ENCODE measurements at regions not wholly inside any gene's neighbourhood (a gene's known extent, or its start where the extent isn't known, plus 50 kb on each side); places are given as distances from the start of the nearest gene placed in this dataset.

DNA sequence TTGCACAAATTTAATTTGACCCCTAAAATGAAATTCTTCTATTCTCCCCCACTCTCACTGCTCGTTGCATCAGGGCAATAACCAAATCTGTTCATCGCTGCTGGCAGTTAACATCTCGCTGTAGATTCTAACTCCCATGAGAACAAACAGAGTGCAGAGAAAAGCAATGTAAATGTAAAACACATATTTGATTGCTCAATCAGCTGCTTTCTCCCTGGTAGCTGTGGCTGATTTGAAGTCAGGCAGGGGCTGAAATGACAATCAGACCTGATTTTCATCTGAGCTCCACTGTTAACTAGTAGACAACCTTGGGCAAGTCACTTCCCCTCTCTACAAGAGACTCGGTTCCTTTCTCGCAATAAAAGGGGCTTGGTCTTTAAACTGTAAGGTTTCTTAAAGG lies 119.8 kb upstream of the CPNE4 start:
- H3K27ac Mint-ChIP-seq = no peak overlapping the region
- ATAC-seq (replicated peaks in 1 of 2) = no peak
- H3K4me1 Mint-ChIP-seq (ENCODE audit: low read depth) = no peaks in the 10 kb centered on the region
- no peaks in the 10 kb centered on the region for H3K36me3 Mint-ChIP-seq (ENCODE audit: insufficient read depth in 2 of 2)
- DNase-seq = no peak
- H3K4me3 Mint-ChIP-seq = no peak overlapping the region
- peaks cover 6% of the 10 kb centered on the region for H3K27me3 Mint-ChIP-seq (ENCODE audit: low read depth)
- H3K9me3 Mint-ChIP-seq = no peaks in the 10 kb centered on the region

DNA sequence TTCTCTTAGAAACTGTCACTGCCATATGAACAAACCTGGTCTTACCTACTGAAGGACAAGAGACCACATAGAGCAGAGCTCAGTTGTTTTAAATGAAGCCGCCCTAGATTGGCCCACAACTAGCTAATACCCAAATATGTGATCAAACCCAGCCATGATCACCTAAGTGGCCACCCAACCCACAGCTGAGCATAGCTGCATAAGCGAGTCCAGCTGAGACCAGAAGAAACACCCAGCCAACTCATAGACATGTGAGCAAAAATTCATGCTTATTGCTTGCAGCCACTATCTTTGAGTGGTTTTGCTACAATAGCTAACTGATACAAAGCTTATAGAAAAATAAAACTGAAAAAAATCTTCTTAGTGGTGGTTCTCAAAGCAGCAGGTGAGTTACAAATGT lies 124.3 kb upstream of the CPNE4 start:
- H3K27ac Mint-ChIP-seq = no peak overlapping the region
- ATAC-seq (replicated peaks in 1 of 2) (no peak), DNase-seq (no peak)
- no peaks in the 10 kb centered on the region for H3K4me1 Mint-ChIP-seq (ENCODE audit: low read depth)
- no peak overlapping the region for H3K4me3 Mint-ChIP-seq
- no peaks in the 10 kb centered on the region for H3K9me3 Mint-ChIP-seq
- H3K36me3 Mint-ChIP-seq (ENCODE audit: insufficient read depth in 2 of 2) = no peaks in the 10 kb centered on the region
- peaks cover 6% of the 10 kb centered on the region for H3K27me3 Mint-ChIP-seq (ENCODE audit: low read depth)

DNA sequence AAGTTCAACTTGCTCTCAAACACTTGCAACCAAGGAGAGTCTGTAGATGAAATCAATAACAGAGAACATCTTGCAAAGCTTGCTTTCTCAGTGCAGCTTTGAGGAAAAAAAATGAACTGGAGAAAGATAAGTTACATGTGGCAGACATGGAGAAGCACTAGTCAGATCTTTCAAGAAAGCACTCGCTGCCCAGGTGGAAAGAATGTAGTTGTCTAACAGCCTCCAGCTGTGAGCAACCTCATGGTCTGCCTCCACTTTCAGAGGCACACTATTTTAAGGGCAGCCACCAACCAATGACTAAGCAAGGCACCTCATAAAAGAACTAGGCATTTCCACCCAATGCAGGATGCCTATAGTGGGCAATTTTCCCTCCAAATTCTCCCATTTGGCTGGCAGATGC lies 125.4 kb upstream of the CPNE4 start:
- H3K4me1 Mint-ChIP-seq (ENCODE audit: low read depth) = no peaks in the 10 kb centered on the region
- ATAC-seq (replicated peaks in 1 of 2) (no peak), DNase-seq (no peak)
- peaks cover 6% of the 10 kb centered on the region for H3K27me3 Mint-ChIP-seq (ENCODE audit: low read depth)
- no peaks in the 10 kb centered on the region for H3K9me3 Mint-ChIP-seq
- no peaks in the 10 kb centered on the region for H3K36me3 Mint-ChIP-seq (ENCODE audit: insufficient read depth in 2 of 2)
- no peak overlapping the region for H3K4me3 Mint-ChIP-seq
- H3K27ac Mint-ChIP-seq = no peak overlapping the region

DNA sequence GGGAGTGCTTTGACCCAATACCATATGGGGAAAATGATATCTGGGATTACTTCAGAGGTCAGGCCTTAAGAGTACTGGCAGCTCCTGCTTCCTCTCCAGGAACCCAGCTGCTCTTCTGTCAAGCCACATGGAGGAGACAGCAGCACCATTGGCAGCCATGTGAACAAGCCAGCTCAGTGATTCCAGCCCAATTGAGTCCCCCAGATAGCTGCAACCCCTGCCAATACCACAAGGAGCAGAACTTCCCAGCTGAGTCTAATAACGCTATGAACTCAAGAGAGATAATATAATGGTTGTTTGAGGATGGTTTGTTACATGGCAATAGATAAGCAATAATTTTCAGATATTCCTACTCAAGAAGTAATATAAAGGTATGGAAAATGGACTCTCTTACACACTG lies 126.8 kb upstream of the CPNE4 start:
- Mint-ChIP-seq H3K4me1 (ENCODE audit: low read depth) (no peaks in the 10 kb centered on the region), H3K27me3 (ENCODE audit: low read depth) (peaks cover 6% of the 10 kb centered on the region), H3K36me3 (ENCODE audit: insufficient read depth in 2 of 2) (no peaks in the 10 kb centered on the region), H3K9me3 (no peaks in the 10 kb centered on the region), H3K27ac (no peak overlapping the region), H3K4me3 (no peak overlapping the region)
- DNase-seq = no peak
- no peak for ATAC-seq (replicated peaks in 1 of 2)

DNA sequence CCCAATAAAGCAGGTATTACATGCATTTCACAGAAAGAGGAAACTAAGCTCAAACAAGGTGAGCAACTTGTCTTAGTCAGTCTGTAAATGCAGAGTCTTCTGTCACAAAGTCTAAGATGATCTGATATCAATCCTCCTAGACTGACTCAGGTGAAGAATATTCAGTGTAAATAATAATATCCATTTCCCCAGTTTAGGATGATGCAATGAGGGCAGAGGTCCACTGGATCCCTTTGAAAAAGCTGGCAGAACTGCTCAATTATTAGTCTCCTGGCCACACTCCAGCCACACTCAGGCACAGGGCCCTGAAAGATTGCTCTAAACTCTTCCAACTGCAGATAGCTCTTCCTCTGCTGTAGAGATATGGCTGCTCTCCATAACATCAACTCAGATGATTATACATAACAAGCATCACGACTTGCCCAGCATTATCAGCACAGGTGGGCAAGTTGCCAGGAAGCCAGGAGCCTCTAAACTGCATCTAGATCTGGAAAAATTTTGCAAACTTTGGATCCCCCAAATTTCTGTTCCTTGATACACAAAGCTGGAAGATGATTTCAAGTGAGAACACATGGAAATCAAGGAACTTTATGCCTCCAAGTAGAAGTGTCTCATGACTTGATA lies 129.8 kb upstream of the CPNE4 start:
- no peaks in the 10 kb centered on the region for H3K36me3 Mint-ChIP-seq (ENCODE audit: insufficient read depth in 2 of 2)
- H3K4me1 Mint-ChIP-seq (ENCODE audit: low read depth) = no peaks in the 10 kb centered on the region
- no peak for ATAC-seq (replicated peaks in 1 of 2)
- DNase-seq = no peak
- no peak overlapping the region for H3K27ac Mint-ChIP-seq
- H3K9me3 Mint-ChIP-seq = no peaks in the 10 kb centered on the region
- H3K27me3 Mint-ChIP-seq (ENCODE audit: low read depth) = peaks cover 17% of the 10 kb centered on the region
- no peak overlapping the region for H3K4me3 Mint-ChIP-seq

DNA sequence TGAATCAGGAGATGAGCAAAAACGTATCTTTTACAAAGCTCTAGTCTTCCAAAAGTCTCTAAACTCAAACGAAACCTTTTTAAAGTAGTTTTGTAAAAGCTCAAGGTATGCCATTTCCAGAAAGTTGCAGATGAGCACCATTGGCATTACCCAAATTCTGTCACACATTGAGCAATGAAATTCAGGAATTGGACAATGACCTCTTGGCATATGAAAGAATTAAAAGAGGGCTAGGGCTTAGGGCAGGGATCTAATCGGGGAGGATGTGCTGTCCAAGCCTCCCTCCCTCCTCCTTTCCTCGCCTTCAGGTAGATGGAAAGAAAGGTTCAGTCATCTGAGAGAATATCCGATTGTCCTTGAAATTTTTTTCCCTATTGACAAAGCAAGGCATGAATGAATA lies 133.1 kb upstream of the CPNE4 start:
- no peak overlapping the region for H3K4me3 Mint-ChIP-seq
- peaks cover 20% of the 10 kb centered on the region for H3K27me3 Mint-ChIP-seq (ENCODE audit: low read depth)
- no peak for DNase-seq
- no peaks in the 10 kb centered on the region for H3K36me3 Mint-ChIP-seq (ENCODE audit: insufficient read depth in 2 of 2)
- H3K4me1 Mint-ChIP-seq (ENCODE audit: low read depth) = no peaks in the 10 kb centered on the region
- ATAC-seq (replicated peaks in 1 of 2) = no peak
- no peak overlapping the region for H3K27ac Mint-ChIP-seq
- no peaks in the 10 kb centered on the region for H3K9me3 Mint-ChIP-seq

DNA sequence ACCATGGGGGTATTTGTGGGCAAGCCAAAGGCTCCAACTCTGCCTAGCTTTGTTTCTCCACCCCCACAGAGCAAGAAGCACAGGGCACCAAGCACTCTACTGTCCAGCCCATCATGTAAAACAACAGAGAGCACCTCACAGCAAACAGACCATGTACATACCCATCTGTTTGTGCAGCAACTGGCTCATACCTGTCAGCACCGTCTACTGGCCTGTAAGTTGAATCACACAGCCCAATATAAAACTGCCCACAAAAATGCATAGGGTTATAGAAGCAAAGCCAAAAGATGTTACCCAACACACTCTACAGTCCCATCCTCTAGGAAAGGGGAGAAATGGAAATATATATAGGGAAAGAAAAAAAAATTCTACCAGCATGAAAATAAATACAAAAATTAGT lies 139.7 kb upstream of the CPNE4 start:
- peaks cover 10% of the 10 kb centered on the region for H3K27me3 Mint-ChIP-seq (ENCODE audit: low read depth)
- no peaks in the 10 kb centered on the region for H3K4me1 Mint-ChIP-seq (ENCODE audit: low read depth)
- no peak overlapping the region for H3K4me3 Mint-ChIP-seq
- no peak overlapping the region for H3K27ac Mint-ChIP-seq
- DNase-seq (no peak), ATAC-seq (replicated peaks in 1 of 2) (no peak)
- no peaks in the 10 kb centered on the region for H3K9me3 Mint-ChIP-seq
- no peaks in the 10 kb centered on the region for H3K36me3 Mint-ChIP-seq (ENCODE audit: insufficient read depth in 2 of 2)

DNA sequence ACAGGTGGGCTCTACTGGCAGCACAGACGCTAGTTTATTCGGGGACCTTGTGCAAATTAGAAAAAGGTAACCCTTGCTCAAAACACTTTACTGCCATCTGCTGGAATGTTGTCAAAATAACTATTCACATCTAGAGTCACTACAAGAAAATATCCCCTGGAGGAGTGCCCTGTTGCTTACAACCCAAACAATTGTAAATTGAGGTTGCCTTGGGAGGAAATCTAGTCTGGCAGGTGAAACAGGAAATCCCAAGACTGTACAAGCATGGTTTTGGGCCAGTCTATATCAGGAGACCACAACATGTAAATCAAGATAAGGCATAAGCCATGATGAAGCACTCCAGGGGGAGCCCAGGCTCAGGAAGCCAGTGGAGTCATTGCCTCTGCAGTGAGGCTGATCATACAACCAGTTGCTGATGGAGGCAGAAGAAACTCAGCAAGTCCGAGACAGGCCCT lies 136.8 kb upstream of the ACP3 start:
- peaks cover 9% of the 10 kb centered on the region for H3K27me3 Mint-ChIP-seq (ENCODE audit: low read depth)
- peaks cover 5% of the 10 kb centered on the region for H3K4me1 Mint-ChIP-seq (ENCODE audit: low read depth)
- no peak overlapping the region for H3K4me3 Mint-ChIP-seq
- ATAC-seq (replicated peaks in 1 of 2) (peak; percentile 44 to 57), DNase-seq (peak in 1 of 2 donors; percentile 6)
- H3K27ac Mint-ChIP-seq = no peak overlapping the region
- H3K36me3 Mint-ChIP-seq (ENCODE audit: insufficient read depth in 2 of 2) = no peaks in the 10 kb centered on the region
- no peaks in the 10 kb centered on the region for H3K9me3 Mint-ChIP-seq

DNA sequence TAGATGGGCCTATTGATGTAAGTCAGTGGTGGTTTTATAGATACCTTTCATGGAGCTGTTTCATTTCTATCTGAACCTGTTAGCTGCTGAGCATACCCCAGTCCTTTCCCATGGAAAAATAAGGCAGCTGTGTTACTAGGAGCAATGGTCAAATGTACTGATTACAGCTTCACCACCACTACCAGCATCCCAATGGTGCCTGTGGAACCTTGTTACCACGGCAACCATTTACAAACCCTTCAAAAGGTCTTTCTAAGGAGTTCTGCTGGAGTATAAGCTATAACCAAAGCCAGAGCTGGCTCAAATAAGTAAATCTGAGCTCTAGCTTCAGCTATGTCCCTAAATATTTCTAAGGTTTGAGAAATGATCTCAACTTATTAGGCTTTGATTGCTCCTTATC lies 133.4 kb upstream of the ACP3 start:
- ATAC-seq (replicated peaks in 1 of 2) (no peak), DNase-seq (no peak)
- Mint-ChIP-seq H3K4me1 (ENCODE audit: low read depth) (peaks cover 5% of the 10 kb centered on the region), H3K36me3 (ENCODE audit: insufficient read depth in 2 of 2) (no peaks in the 10 kb centered on the region), H3K27ac (no peak overlapping the region), H3K27me3 (ENCODE audit: low read depth) (peaks cover 9% of the 10 kb centered on the region), H3K9me3 (no peaks in the 10 kb centered on the region), H3K4me3 (no peak overlapping the region)

DNA sequence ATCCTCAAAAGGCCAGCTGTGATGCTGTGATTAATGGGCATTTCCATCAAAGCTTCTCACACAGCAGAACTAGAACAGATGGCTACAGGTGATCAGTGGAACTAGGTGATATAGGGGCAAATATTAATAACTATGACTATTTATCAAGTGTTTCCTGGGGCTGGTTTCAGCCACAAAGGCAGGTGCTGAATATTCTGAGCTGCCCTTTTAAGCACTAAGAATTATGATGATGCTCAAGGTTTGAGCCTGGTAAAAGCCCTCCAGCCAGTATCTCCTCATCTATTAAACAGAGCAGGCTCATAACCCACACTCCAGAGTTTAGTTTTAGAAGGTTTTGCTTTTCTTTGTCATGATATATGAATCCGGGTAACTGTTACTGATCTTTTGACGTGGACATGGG lies 129.5 kb upstream of the ACP3 start:
- ATAC-seq (replicated peaks in 1 of 2) (no peak), DNase-seq (no peak)
- no peaks in the 10 kb centered on the region for H3K36me3 Mint-ChIP-seq (ENCODE audit: insufficient read depth in 2 of 2)
- no peak overlapping the region for H3K4me3 Mint-ChIP-seq
- no peak overlapping the region for H3K27ac Mint-ChIP-seq
- H3K4me1 Mint-ChIP-seq (ENCODE audit: low read depth) = no peaks in the 10 kb centered on the region
- H3K9me3 Mint-ChIP-seq = no peaks in the 10 kb centered on the region
- no peaks in the 10 kb centered on the region for H3K27me3 Mint-ChIP-seq (ENCODE audit: low read depth)

DNA sequence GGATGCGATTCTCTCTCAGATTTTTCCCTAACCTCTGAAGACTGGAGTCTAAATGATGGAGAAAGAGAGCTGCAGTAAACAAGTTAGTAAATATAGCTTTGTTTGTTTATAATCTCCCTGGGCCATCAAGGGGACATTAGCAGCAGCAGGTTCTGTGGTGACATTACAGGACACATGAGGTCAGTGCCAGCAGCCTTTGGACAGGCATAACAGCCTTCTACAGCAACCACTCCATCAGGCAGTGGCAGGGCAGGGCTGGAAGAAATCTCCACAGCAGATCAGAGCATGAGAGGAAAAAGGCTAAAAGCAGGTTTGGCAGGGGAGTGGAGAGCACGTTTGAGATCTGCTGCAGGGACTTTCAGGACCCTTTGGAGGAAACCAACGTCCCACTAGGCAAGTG lies 127.6 kb upstream of the ACP3 start:
- Mint-ChIP-seq H3K4me1 (ENCODE audit: low read depth) (no peaks in the 10 kb centered on the region), H3K27me3 (ENCODE audit: low read depth) (peaks cover 9% of the 10 kb centered on the region), H3K36me3 (ENCODE audit: insufficient read depth in 2 of 2) (no peaks in the 10 kb centered on the region), H3K27ac (no peak overlapping the region), H3K9me3 (no peaks in the 10 kb centered on the region), H3K4me3 (no peak overlapping the region)
- no peak for DNase-seq
- no peak for ATAC-seq (replicated peaks in 1 of 2)

DNA sequence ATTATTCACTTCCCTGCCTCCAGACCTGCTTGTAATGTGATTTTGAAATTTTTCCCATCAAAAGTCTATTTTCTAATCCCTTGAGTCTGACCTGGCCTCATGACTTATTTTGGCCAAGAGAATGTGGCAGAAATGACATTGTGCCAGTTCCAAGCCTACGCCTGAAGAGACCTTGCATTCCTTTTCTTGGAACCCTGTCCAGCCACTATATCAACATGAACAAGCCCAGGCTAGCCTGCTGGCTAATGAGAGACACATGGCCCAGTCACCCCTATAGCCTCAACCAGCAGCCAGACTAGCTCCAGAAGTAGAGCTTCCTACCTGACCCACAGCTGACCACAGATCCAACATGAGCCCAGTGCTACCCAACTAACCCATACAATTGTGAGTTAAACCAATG lies 121.1 kb upstream of the ACP3 start:
- Mint-ChIP-seq H3K9me3 (no peaks in the 10 kb centered on the region), H3K27ac (no peak overlapping the region), H3K36me3 (ENCODE audit: insufficient read depth in 2 of 2) (no peaks in the 10 kb centered on the region), H3K27me3 (ENCODE audit: low read depth) (peaks cover 9% of the 10 kb centered on the region), H3K4me1 (ENCODE audit: low read depth) (no peaks in the 10 kb centered on the region), H3K4me3 (no peak overlapping the region)
- ATAC-seq (replicated peaks in 1 of 2) (no peak), DNase-seq (no peak)

DNA sequence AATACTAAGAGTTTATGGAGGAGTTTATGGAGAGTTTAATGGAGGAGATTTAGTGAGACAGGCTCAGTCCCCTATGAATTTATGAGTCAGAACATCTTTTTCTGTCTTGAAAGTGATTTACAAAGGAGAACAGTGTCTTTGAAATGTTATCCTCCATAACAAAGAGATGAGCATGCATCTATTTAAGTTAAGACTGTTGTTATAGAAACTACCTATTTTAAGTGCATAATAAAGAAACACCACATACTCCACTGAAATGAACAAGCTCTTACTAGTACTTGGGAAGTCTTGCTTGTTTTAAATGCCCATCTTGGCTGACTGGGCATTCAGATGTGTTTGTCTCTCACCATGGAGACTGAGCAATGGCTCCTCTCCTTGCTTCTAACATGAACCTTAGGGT lies 118.7 kb upstream of the ACP3 start:
- peaks cover 8% of the 10 kb centered on the region for H3K27me3 Mint-ChIP-seq (ENCODE audit: low read depth)
- no peaks in the 10 kb centered on the region for H3K36me3 Mint-ChIP-seq (ENCODE audit: insufficient read depth in 2 of 2)
- no peaks in the 10 kb centered on the region for H3K9me3 Mint-ChIP-seq
- no peak overlapping the region for H3K27ac Mint-ChIP-seq
- H3K4me1 Mint-ChIP-seq (ENCODE audit: low read depth) = no peaks in the 10 kb centered on the region
- no peak for ATAC-seq (replicated peaks in 1 of 2)
- no peak for DNase-seq
- H3K4me3 Mint-ChIP-seq = no peak overlapping the region

DNA sequence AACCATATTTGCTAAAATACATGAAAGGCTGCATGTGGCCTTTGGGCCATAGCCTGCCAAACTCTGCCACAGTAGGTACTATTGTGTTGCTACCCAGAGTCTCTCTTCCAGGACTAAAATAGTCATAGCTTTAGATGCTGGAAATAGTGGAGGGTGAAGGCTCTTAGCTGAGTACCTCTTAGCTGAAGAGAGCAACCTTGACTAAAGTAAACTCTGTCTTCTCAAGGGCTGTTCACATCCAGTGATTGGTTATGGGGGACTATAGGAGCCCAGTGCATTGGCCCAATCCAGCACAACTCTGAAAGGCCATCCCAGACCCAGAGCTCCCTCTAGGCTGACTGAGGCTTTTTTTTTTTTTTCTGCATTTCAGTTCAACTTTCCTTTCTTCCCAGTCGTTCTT lies 117.8 kb upstream of the ACP3 start:
- no peaks in the 10 kb centered on the region for H3K27me3 Mint-ChIP-seq (ENCODE audit: low read depth)
- no peak overlapping the region for H3K27ac Mint-ChIP-seq
- no peaks in the 10 kb centered on the region for H3K4me1 Mint-ChIP-seq (ENCODE audit: low read depth)
- no peak overlapping the region for H3K4me3 Mint-ChIP-seq
- no peak for ATAC-seq (replicated peaks in 1 of 2)
- H3K36me3 Mint-ChIP-seq (ENCODE audit: insufficient read depth in 2 of 2) = no peaks in the 10 kb centered on the region
- DNase-seq = no peak
- H3K9me3 Mint-ChIP-seq = no peaks in the 10 kb centered on the region
